ENCODE measurements at regions not wholly inside any gene's neighbourhood (a gene's known extent, or its start where the extent isn't known, plus 50 kb on each side); places are given as distances from the start of the nearest gene placed in this dataset.

DNA sequence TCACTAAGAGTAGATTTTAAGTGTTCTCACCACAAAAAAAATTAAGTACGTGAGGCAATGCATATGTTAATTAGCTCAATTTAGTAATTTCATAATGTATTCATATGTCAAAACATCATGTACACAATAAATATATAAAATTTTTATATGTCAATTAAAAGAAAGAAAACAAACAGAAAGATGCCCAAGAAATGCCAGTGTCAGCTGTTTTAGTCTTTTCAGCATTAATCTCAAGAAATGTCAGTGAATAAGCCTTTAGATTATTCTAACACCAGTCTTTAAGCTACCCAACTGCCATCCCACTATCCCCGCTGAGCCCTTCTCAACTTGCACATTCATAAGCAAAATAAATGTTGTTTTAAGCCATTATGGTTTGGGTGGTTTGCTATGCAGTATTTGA, 76.5 kb downstream of the C1D start:
- intact Hi-C loops (cut with DNase I): no loop called here

More for the DNA sequence above, 76.5 kb downstream of the C1D start:
- DNase-seq: no peak
- Histone ChIP-seq H3K27me3 (no peaks in the 10 kb centered on the region), H3K9me3 (no peaks in the 10 kb centered on the region), H3K4me1 (no peaks in the 10 kb centered on the region), H3K4me3 (replicated peaks in 1 of 3) (no peak overlapping the region), H3K36me3 (no peaks in the 10 kb centered on the region), H3K27ac (no peak overlapping the region)
- TF ChIP-seq POLR2A (IDR thresholded peaks at IDR 0.05): no peak
- TF ChIP-seq, protein P1, sequence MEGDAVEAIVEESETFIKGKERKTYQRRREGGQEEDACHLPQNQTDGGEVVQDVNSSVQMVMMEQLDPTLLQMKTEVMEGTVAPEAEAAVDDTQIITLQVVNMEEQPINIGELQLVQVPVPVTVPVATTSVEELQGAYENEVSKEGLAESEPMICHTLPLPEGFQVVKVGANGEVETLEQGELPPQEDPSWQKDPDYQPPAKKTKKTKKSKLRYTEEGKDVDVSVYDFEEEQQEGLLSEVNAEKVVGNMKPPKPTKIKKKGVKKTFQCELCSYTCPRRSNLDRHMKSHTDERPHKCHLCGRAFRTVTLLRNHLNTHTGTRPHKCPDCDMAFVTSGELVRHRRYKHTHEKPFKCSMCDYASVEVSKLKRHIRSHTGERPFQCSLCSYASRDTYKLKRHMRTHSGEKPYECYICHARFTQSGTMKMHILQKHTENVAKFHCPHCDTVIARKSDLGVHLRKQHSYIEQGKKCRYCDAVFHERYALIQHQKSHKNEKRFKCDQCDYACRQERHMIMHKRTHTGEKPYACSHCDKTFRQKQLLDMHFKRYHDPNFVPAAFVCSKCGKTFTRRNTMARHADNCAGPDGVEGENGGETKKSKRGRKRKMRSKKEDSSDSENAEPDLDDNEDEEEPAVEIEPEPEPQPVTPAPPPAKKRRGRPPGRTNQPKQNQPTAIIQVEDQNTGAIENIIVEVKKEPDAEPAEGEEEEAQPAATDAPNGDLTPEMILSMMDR (IDR thresholded peaks at IDR 0.05): no peak
- WGBS, 2 donors: 89 to 93% methylated on average over 2 of the region's 2 CpGs
